SU-DHL-6 (cell line): ENCODE measurements at regions not wholly inside any gene's neighbourhood (a gene's known extent, or its start where the extent isn't known, plus 50 kb on each side); places are given as distances from the start of the nearest gene placed in this dataset.

ENCODE experiments used
- H2AFZ ChIP-seq: fragments of 200-600 bp; sonication (generic); 2 replicates; pipeline ENCODE4 v1.6.1; 2014; ENCODE audit warnings: low read depth, mild to moderate bottlenecking, moderate library complexity, mixed read lengths, antibody characterized with exemption, low read length; ENCODE audit not compliant: severe bottlenecking
- H3F3A ChIP-seq: fragments of 200-600 bp; shearing (Covaris generic); 2 replicates; pipeline ENCODE4 v1.6.0; 2016; ENCODE audit warnings: antibody characterized with exemption, mild to moderate bottlenecking; ENCODE audit not compliant: insufficient read depth
- H3K27ac ChIP-seq: fragments of 200-600 bp; sonication (generic); 2 replicates; pipeline ENCODE4 v1.5.1; 2016; ENCODE audit warnings: low read depth, mild to moderate bottlenecking, low read length, moderate library complexity, mixed read lengths
- H3K27me3 ChIP-seq: fragments of 200-600 bp; sonication (generic), shearing (Covaris generic); 2 replicates; pipeline ENCODE4 v1.6.0; 2014; ENCODE audit warnings: mild to moderate bottlenecking, low read length
- H3K36me3 ChIP-seq: fragments of 200-600 bp; sonication (generic); 2 replicates; pipeline ENCODE4 v1.6.1; 2014; ENCODE audit warnings: mild to moderate bottlenecking, low read length, mixed read lengths
- H3K4me2 ChIP-seq: fragments of 300-600, 200-600 bp; shearing (Covaris generic), sonication (generic); 2 replicates; pipeline ENCODE4 v1.6.0; 2014; ENCODE audit warnings: low read length, low read depth, mild to moderate bottlenecking; ENCODE audit not compliant: poor library complexity, severe bottlenecking
- H3K4me3 ChIP-seq: fragments of 200-600 bp; sonication (generic); 2 replicates; pipeline ENCODE4 v1.5.1; 2014; ENCODE audit warnings: antibody characterized with exemption, low read length, mild to moderate bottlenecking, mixed read lengths; ENCODE audit not compliant: insufficient read depth, poor library complexity, severe bottlenecking
- H3K79me2 ChIP-seq: fragments of 200-600 bp; sonication (generic); 2 replicates; pipeline ENCODE4 v1.6.1; 2014; ENCODE audit warnings: mild to moderate bottlenecking, low read length, moderate library complexity; ENCODE audit not compliant: insufficient read depth
- H3K9ac ChIP-seq: fragments of 200-600 bp; sonication (generic); 2 replicates; pipeline ENCODE4 v1.7.0; 2014; ENCODE audit warnings: mild to moderate bottlenecking, low read length
- H3K9me2 ChIP-seq: fragments of 200-600 bp; sonication (generic); replicated peaks from 2 replicates; pipeline ENCODE4 v1.6.1; 2014; ENCODE audit warnings: low read length; ENCODE audit not compliant: insufficient read depth
- H3K9me3 ChIP-seq: fragments of 200-600 bp; sonication (generic); 2 replicates; pipeline ENCODE4 v1.6.1; 2014; ENCODE audit warnings: low read length, mixed read lengths; ENCODE audit not compliant: insufficient read depth
- H4K20me1 ChIP-seq: fragments of 200-600 bp; sonication (generic); 2 replicates; pipeline ENCODE4 v1.6.1; 2014; ENCODE audit warnings: low read depth, mild to moderate bottlenecking, antibody characterized with exemption, low read length, moderate library complexity, mixed read lengths
- EZH2phosphoT487 ChIP-seq: fragments of 200-600 bp; sonication (generic), shearing (Covaris generic); conservative IDR thresholded peaks from 2 replicates; pipeline ENCODE4 v1.6.1; 2018; ENCODE audit warnings: mild to moderate bottlenecking, antibody characterized with exemption, low read length, moderate library complexity, mixed read lengths
- TF ChIP-seq, protein P1 (sequence below): fragments of 200-600 bp; sonication (generic); IDR thresholded peaks from one replicate; pipeline ENCODE4 v1.5.1; 2017; ENCODE audit warnings: antibody characterized with exemption, mild to moderate bottlenecking, low read length, moderate library complexity; ENCODE audit not compliant: insufficient read depth, poor library complexity, severe bottlenecking

DNA sequence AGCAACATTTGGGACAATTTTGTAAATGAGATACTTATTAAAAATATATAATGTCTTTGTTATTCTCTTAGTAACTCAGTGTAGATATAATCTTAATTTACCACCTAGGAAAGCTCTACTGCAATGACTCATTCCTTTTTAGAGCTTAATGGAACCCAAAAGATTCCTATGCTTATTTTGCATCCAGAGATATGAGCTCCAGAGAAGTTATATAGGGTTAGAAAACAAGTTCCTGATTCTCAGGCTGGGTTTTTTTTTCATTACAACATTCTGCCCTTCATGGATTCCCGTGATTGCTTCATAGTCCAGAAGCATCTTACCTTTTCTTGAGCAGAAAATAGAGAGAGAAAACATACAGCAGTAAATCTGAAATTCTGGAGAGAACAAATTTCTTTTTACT is 57.9 kb upstream of the CXCL8 start:
- no peaks in the 10 kb centered on the region for H3F3A ChIP-seq
- no peak overlapping the region for H3K9ac ChIP-seq
- H3K9me3 ChIP-seq = no peaks in the 10 kb centered on the region
- H3K27me3 ChIP-seq = no peaks in the 10 kb centered on the region
- no peak overlapping the region for H3K4me3 ChIP-seq
- H3K4me2 ChIP-seq = no peak overlapping the region
- H3K79me2 ChIP-seq = no peaks in the 10 kb centered on the region
- no peak overlapping the region for H2AFZ ChIP-seq
- TF ChIP-seq EZH2phosphoT487 = no peak
- TF ChIP-seq, protein P1, sequence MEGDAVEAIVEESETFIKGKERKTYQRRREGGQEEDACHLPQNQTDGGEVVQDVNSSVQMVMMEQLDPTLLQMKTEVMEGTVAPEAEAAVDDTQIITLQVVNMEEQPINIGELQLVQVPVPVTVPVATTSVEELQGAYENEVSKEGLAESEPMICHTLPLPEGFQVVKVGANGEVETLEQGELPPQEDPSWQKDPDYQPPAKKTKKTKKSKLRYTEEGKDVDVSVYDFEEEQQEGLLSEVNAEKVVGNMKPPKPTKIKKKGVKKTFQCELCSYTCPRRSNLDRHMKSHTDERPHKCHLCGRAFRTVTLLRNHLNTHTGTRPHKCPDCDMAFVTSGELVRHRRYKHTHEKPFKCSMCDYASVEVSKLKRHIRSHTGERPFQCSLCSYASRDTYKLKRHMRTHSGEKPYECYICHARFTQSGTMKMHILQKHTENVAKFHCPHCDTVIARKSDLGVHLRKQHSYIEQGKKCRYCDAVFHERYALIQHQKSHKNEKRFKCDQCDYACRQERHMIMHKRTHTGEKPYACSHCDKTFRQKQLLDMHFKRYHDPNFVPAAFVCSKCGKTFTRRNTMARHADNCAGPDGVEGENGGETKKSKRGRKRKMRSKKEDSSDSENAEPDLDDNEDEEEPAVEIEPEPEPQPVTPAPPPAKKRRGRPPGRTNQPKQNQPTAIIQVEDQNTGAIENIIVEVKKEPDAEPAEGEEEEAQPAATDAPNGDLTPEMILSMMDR = no peak
- no peaks in the 10 kb centered on the region for H3K9me2 ChIP-seq
- no peaks in the 10 kb centered on the region for H3K36me3 ChIP-seq
- H3K27ac ChIP-seq = no peak overlapping the region
- no peaks in the 10 kb centered on the region for H4K20me1 ChIP-seq

DNA sequence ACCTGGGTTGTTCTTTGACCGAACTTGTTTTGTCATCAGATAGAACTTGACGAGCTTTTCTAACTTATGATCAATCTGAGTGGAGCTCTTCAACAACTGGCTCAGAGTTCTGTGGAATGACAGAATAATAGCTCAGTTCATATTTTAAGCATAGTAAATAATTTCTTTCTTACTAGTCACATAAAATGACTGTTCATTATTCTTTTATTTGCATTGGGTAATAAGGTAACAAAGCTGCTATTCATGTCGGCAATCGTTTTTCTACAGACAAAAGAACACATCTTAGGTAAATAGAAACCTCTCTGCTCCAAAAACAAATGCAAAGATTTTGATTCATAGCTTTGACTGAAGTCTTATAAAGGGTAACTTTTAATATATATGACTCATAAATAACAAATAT is 57.3 kb upstream of the CXCL8 start:
- Histone ChIP-seq H3K4me2 (no peak overlapping the region), H2AFZ (no peak overlapping the region), H3K36me3 (no peaks in the 10 kb centered on the region), H3K27ac (no peak overlapping the region), H3K9me2 (no peaks in the 10 kb centered on the region), H3K79me2 (no peaks in the 10 kb centered on the region), H4K20me1 (no peaks in the 10 kb centered on the region), H3K9ac (no peak overlapping the region), H3F3A (no peaks in the 10 kb centered on the region), H3K4me3 (no peak overlapping the region), H3K9me3 (no peaks in the 10 kb centered on the region), H3K27me3 (no peaks in the 10 kb centered on the region)
- TF ChIP-seq, protein P1 = no peak
- TF ChIP-seq EZH2phosphoT487 = no peak

DNA sequence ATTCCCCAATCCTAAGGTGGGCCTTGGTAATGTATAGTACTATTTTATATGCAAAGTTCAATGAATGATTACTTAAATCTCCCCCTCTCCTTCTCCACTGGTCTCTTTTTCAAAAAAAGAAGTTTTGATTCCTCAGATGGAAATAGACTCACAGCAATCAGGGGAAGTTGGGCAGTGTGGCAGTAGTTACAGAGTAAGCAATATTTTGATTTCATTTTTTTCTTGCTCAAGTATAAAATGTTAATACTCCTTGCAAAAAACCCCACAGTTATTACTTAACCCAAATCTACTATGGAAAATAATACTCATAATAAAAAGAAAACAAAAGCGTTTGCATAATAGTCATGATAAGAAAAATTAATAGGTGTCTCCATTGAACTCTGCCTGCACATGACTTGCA is 56.9 kb upstream of the CXCL8 start:
- H3K27ac ChIP-seq = no peak overlapping the region
- H3K27me3 ChIP-seq = no peaks in the 10 kb centered on the region
- no peaks in the 10 kb centered on the region for H4K20me1 ChIP-seq
- no peak overlapping the region for H3K4me2 ChIP-seq
- no peaks in the 10 kb centered on the region for H3K79me2 ChIP-seq
- no peak overlapping the region for H3K4me3 ChIP-seq
- no peak overlapping the region for H3K9ac ChIP-seq
- no peaks in the 10 kb centered on the region for H3F3A ChIP-seq
- H3K36me3 ChIP-seq = no peaks in the 10 kb centered on the region
- H2AFZ ChIP-seq = no peak overlapping the region
- H3K9me3 ChIP-seq = no peaks in the 10 kb centered on the region
- H3K9me2 ChIP-seq = no peaks in the 10 kb centered on the region
- TF ChIP-seq, protein P1 = no peak
- no peak for TF ChIP-seq EZH2phosphoT487

DNA sequence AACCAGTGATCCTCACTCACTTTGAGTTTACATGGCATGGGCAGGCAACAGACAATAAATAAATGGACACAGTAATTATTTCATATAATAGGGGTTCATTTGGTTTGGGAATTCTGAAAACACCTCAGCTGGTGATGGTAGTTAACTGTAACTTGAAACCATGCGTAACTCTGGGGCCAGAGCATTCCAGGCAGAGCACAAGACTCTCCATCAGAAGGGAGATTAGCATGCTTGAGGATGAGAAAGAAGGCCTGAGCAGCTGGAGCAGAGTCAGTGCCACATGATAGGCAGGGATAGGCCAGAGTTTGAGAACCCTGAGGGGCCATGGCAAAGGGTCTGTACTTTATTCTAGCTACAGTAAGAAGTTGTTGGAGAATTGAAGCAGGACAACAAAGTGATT is 56.3 kb upstream of the CXCL8 start:
- Histone ChIP-seq H3K36me3 (no peaks in the 10 kb centered on the region), H3F3A (no peaks in the 10 kb centered on the region), H3K4me3 (no peak overlapping the region), H3K9me3 (no peaks in the 10 kb centered on the region), H3K9ac (no peak overlapping the region), H3K4me2 (no peak overlapping the region), H2AFZ (no peak overlapping the region), H3K27ac (no peak overlapping the region), H3K27me3 (no peaks in the 10 kb centered on the region), H3K9me2 (no peaks in the 10 kb centered on the region), H4K20me1 (no peaks in the 10 kb centered on the region), H3K79me2 (no peaks in the 10 kb centered on the region)
- TF ChIP-seq, protein P1 = no peak
- no peak for TF ChIP-seq EZH2phosphoT487
